Immature natural killer cell (primary cell): ENCODE measurements at regions not wholly inside any gene's neighbourhood (a gene's known extent, or its start where the extent isn't known, plus 50 kb on each side); places are given as distances from the start of the nearest gene placed in this dataset.

Source experiments
- DNase-seq, 3 donors: peaks; one replicate each; pipeline ENCODE4 v3.0.0; 2022; ENCODE audit warnings: mixed read lengths in 1 of 3
- H3K27ac Mint-ChIP-seq, 6 donors: one replicate each; pipeline ENCODE4 v1.8.0; 2020; ENCODE audit warnings: mixed read lengths in 6 of 6, mild to moderate bottlenecking in 5 of 6, inconsistent platforms in 4 of 6, moderate library complexity in 3 of 6
- H3K27me3 Mint-ChIP-seq, 3 donors: one replicate each; pipeline ENCODE4 v1.8.0; 2020 to 2021; ENCODE audit warnings: low read depth in 3 of 3, mild to moderate bottlenecking in 3 of 3, mixed read lengths in 3 of 3, moderate library complexity in 3 of 3, inconsistent platforms in 1 of 3
- H3K36me3 Mint-ChIP-seq, 3 donors: one replicate each; pipeline ENCODE4 v1.8.0; 2020; ENCODE audit warnings: mixed read lengths in 3 of 3, inconsistent platforms in 2 of 3, mild to moderate bottlenecking in 2 of 3
- H3K4me1 Mint-ChIP-seq, 2 donors: one replicate each; pipeline ENCODE4 v1.8.0; 2020; ENCODE audit warnings: inconsistent platforms in 2 of 2, mild to moderate bottlenecking in 2 of 2, mixed read lengths in 2 of 2, moderate library complexity in 1 of 2
- H3K4me3 Mint-ChIP-seq, 5 donors: one replicate each; pipeline ENCODE4 v1.8.0; 2020; ENCODE audit warnings: mild to moderate bottlenecking in 5 of 5, mixed read lengths in 5 of 5, inconsistent platforms in 3 of 5, moderate library complexity in 3 of 5
- H3K9me3 Mint-ChIP-seq, 6 donors: one replicate each; pipeline ENCODE4 v1.8.0; 2020; ENCODE audit warnings: mild to moderate bottlenecking in 6 of 6, mixed read lengths in 6 of 6, inconsistent platforms in 4 of 6, moderate library complexity in 3 of 6

GRCh38 chr2:22499082-22499839 is 885.7 kb upstream of the KLHL29 start:
- H3K27ac Mint-ChIP-seq = no peak overlapping the region
- peaks cover 0 to 4% (median 0%) of the 10 kb centered on the region in 3 donors for H3K27me3 Mint-ChIP-seq
- H3K4me3 Mint-ChIP-seq = no peak overlapping the region
- H3K4me1 Mint-ChIP-seq = no peaks in the 10 kb centered on the region
- DNase-seq = no peak
- H3K9me3 Mint-ChIP-seq = peaks cover 11 to 44% (median 18%) of the 10 kb centered on the region in 6 donors
- peaks cover 0 to 5% (median 0%) of the 10 kb centered on the region in 3 donors for H3K36me3 Mint-ChIP-seq

- Mint-ChIP-seq H3K27ac (no peak overlapping the region), H3K9me3 (peaks cover 11 to 52% (median 19%) of the 10 kb centered on the region in 6 donors), H3K4me3 (no peak overlapping the region), H3K4me1 (no peaks in the 10 kb centered on the region), H3K36me3 (peaks cover 0 to 5% (median 0%) of the 10 kb centered on the region in 3 donors), H3K27me3 (peaks cover 0 to 4% (median 0%) of the 10 kb centered on the region in 3 donors)
- DNase-seq = no peak
Measured at GRCh38 chr2:22500555-22500935, 884.4 kb upstream of the KLHL29 start.

GRCh38 chr2:22501851-22502250 is 883.1 kb upstream of the KLHL29 start:
- no peaks in the 10 kb centered on the region for H3K4me1 Mint-ChIP-seq

GRCh38 chr2:22513563-22513962 is 871.4 kb upstream of the KLHL29 start:
- Mint-ChIP-seq H3K27ac (no peak overlapping the region), H3K36me3 (peaks cover 0 to 4% (median 0%) of the 10 kb centered on the region in 3 donors), H3K4me3 (no peak overlapping the region), H3K4me1 (no peaks in the 10 kb centered on the region), H3K27me3 (no peaks in the 10 kb centered on the region), H3K9me3 (peaks cover 2 to 41% (median 21%) of the 10 kb centered on the region in 6 donors)
- DNase-seq = no peak

More at GRCh38 chr2:22501851-22502250, 883.1 kb upstream of the KLHL29 start:
- no peak overlapping the region for H3K4me3 Mint-ChIP-seq
- peaks cover 0 to 4% (median 0%) of the 10 kb centered on the region in 3 donors for H3K27me3 Mint-ChIP-seq
- DNase-seq = no peak
- peaks cover 9 to 49% (median 17%) of the 10 kb centered on the region in 6 donors for H3K9me3 Mint-ChIP-seq
- no peak overlapping the region for H3K27ac Mint-ChIP-seq
- H3K36me3 Mint-ChIP-seq = peaks cover 0 to 5% (median 0%) of the 10 kb centered on the region in 3 donors

- Mint-ChIP-seq H3K27me3 (no peaks in the 10 kb centered on the region), H3K36me3 (no peaks in the 10 kb centered on the region), H3K4me3 (no peak overlapping the region), H3K9me3 (peaks cover 7 to 58% (median 20%) of the 10 kb centered on the region in 6 donors), H3K27ac (no peak overlapping the region), H3K4me1 (no peaks in the 10 kb centered on the region)
- DNase-seq = no peak
Measured at GRCh38 chr2:22517141-22517540, 867.8 kb upstream of the KLHL29 start.

- DNase-seq = no peak
- no peak overlapping the region for H3K4me3 Mint-ChIP-seq
- peaks cover 4 to 57% (median 18%) of the 10 kb centered on the region in 6 donors for H3K9me3 Mint-ChIP-seq
- no peak overlapping the region for H3K27ac Mint-ChIP-seq
- no peaks in the 10 kb centered on the region for H3K4me1 Mint-ChIP-seq
- H3K27me3 Mint-ChIP-seq = no peaks in the 10 kb centered on the region
- no peaks in the 10 kb centered on the region for H3K36me3 Mint-ChIP-seq
Measured at GRCh38 chr2:22518641-22519040, 866.3 kb upstream of the KLHL29 start.

- H3K4me3 Mint-ChIP-seq = no peak overlapping the region
- no peaks in the 10 kb centered on the region for H3K27me3 Mint-ChIP-seq
- peaks cover 4 to 48% (median 15%) of the 10 kb centered on the region in 6 donors for H3K9me3 Mint-ChIP-seq
- H3K27ac Mint-ChIP-seq = no peak overlapping the region
- H3K4me1 Mint-ChIP-seq = no peaks in the 10 kb centered on the region
- no peaks in the 10 kb centered on the region for H3K36me3 Mint-ChIP-seq
- no peak for DNase-seq
Measured at GRCh38 chr2:22520369-22521288, 864.4 kb upstream of the KLHL29 start.

GRCh38 chr2:22521620-22522019 is 863.4 kb upstream of the KLHL29 start:
- no peak overlapping the region for H3K4me3 Mint-ChIP-seq
- no peak for DNase-seq
- H3K4me1 Mint-ChIP-seq = no peaks in the 10 kb centered on the region
- H3K27ac Mint-ChIP-seq = no peak overlapping the region
- no peaks in the 10 kb centered on the region for H3K27me3 Mint-ChIP-seq
- H3K36me3 Mint-ChIP-seq = no peaks in the 10 kb centered on the region
- peaks cover 4 to 46% (median 17%) of the 10 kb centered on the region in 6 donors for H3K9me3 Mint-ChIP-seq

- Mint-ChIP-seq H3K9me3 (peaks cover 2 to 21% (median 15%) of the 10 kb centered on the region in 6 donors), H3K27me3 (no peaks in the 10 kb centered on the region), H3K4me3 (no peak overlapping the region), H3K36me3 (no peaks in the 10 kb centered on the region), H3K4me1 (no peaks in the 10 kb centered on the region), H3K27ac (no peak overlapping the region)
- DNase-seq = no peak
Measured at GRCh38 chr2:22525681-22526080, 859.3 kb upstream of the KLHL29 start.

GRCh38 chr2:22530131-22530530 is 854.8 kb upstream of the KLHL29 start:
- H3K27ac Mint-ChIP-seq = no peak overlapping the region

GRCh38 chr2:22536133-22536532 is 848.8 kb upstream of the KLHL29 start:
- Mint-ChIP-seq H3K4me3 (no peak overlapping the region), H3K4me1 (no peaks in the 10 kb centered on the region), H3K27me3 (no peaks in the 10 kb centered on the region), H3K36me3 (no peaks in the 10 kb centered on the region), H3K9me3 (peaks cover 5 to 36% (median 13%) of the 10 kb centered on the region in 6 donors), H3K27ac (no peak overlapping the region)
- no peak for DNase-seq

More at GRCh38 chr2:22530131-22530530, 854.8 kb upstream of the KLHL29 start:
- Mint-ChIP-seq H3K4me3 (no peak overlapping the region), H3K27me3 (no peaks in the 10 kb centered on the region), H3K36me3 (no peaks in the 10 kb centered on the region), H3K4me1 (no peaks in the 10 kb centered on the region), H3K9me3 (peaks cover 7 to 19% (median 9%) of the 10 kb centered on the region in 6 donors)
- DNase-seq = no peak

- H3K4me3 Mint-ChIP-seq = no peak overlapping the region
- H3K27ac Mint-ChIP-seq = no peak overlapping the region
Measured at GRCh38 chr2:22554453-22554852, 830.5 kb upstream of the KLHL29 start.

GRCh38 chr2:22557406-22557805 is 827.6 kb upstream of the KLHL29 start:
- Mint-ChIP-seq H3K9me3 (peaks cover 2 to 53% (median 17%) of the 10 kb centered on the region in 6 donors), H3K27me3 (no peaks in the 10 kb centered on the region), H3K4me1 (no peaks in the 10 kb centered on the region)

More at GRCh38 chr2:22554453-22554852, 830.5 kb upstream of the KLHL29 start:
- Mint-ChIP-seq H3K36me3 (no peaks in the 10 kb centered on the region), H3K27me3 (no peaks in the 10 kb centered on the region), H3K9me3 (peaks cover 8 to 46% (median 18%) of the 10 kb centered on the region in 6 donors), H3K4me1 (no peaks in the 10 kb centered on the region)
- no peak for DNase-seq

GRCh38 chr2:22560021-22560420 is 825.0 kb upstream of the KLHL29 start:
- Mint-ChIP-seq H3K4me3 (no peak overlapping the region), H3K27ac (no peak overlapping the region), H3K9me3 (peaks cover 4 to 50% (median 18%) of the 10 kb centered on the region in 6 donors), H3K4me1 (no peaks in the 10 kb centered on the region), H3K36me3 (no peaks in the 10 kb centered on the region), H3K27me3 (peaks cover 0 to 1% (median 0%) of the 10 kb centered on the region in 3 donors)
- no peak for DNase-seq

More at GRCh38 chr2:22557406-22557805, 827.6 kb upstream of the KLHL29 start:
- DNase-seq = no peak
- Mint-ChIP-seq H3K27ac (no peak overlapping the region), H3K4me3 (no peak overlapping the region), H3K36me3 (no peaks in the 10 kb centered on the region)
